Panc1 (cell line): ENCODE measurements at regions not wholly inside any gene's neighbourhood (a gene's known extent, or its start where the extent isn't known, plus 50 kb on each side); places are given as distances from the start of the nearest gene placed in this dataset.

Source experiments
- ATAC-seq: fragments of 200-7000 bp; cut with Tn5 transposase; 2 replicates; pipeline ENCODE4 v1.9.1; 2020; ENCODE audit warnings: mild to moderate bottlenecking, moderate library complexity
- BruUV-seq: library from RNA; stranded (reverse); fragments of 400-500 nt; replicated peaks from 2 replicates; lab custom pipeline; 2021; lab: Mats Ljungman, UMichigan
- CTCF ChIA-PET: fragments of 300-600 bp; sonication (Branson Sonifier 250); formaldehyde crosslinking; loops from one replicate; lab custom pipeline; 2022; ENCODE audit warnings: antibody characterized with exemption; lab: Charles Lee
- POLR2A ChIA-PET: fragments of 300-600 bp; sonication (Branson Sonifier 250); formaldehyde crosslinking; loops from one replicate; lab custom pipeline; 2022; ENCODE audit warnings: antibody characterized with exemption; lab: Charles Lee
- DNase-seq: peaks from one replicate; pipeline ENCODE4 v3.0.0-alpha.2; 2010; ENCODE audit warnings: low read depth, low spot score
- H3K27ac ChIP-seq: 2 replicates; pipeline ENCODE4 v1.5.1; 2011; ENCODE audit warnings: mild to moderate bottlenecking, low read length, inconsistent platforms
- H3K27me3 ChIP-seq: fragments of 200-500 bp; sonication (Bioruptor generic); 2 replicates; pipeline ENCODE4 v1.6.0; 2014; ENCODE audit warnings: low read length, inconsistent platforms; ENCODE audit not compliant: control insufficient read depth, insufficient read depth
- H3K36me3 ChIP-seq: fragments of 200-500 bp; sonication (Bioruptor generic); 2 replicates; pipeline ENCODE4 v1.5.1; 2014; ENCODE audit warnings: inconsistent platforms, mild to moderate bottlenecking, low read length, moderate library complexity; ENCODE audit not compliant: control insufficient read depth, insufficient read depth
- H3K4me1 ChIP-seq: 2 replicates; pipeline ENCODE4 v1.5.1; 2011; ENCODE audit warnings: inconsistent platforms, mild to moderate bottlenecking, low read length, moderate library complexity; ENCODE audit not compliant: control insufficient read depth, insufficient read depth
- H3K4me3 ChIP-seq, 2 experiments: 2 replicates each; pipeline ENCODE4 v1.5.1; 2011 to 2012; ENCODE audit warnings: low read depth in 2 of 2, low read length in 2 of 2, mild to moderate bottlenecking in 2 of 2, inconsistent platforms in 1 of 2, moderate library complexity in 1 of 2
- H3K9me3 ChIP-seq: fragments of 200-500 bp; sonication (Bioruptor generic); 2 replicates; pipeline ENCODE4 v1.5.1; 2014; ENCODE audit warnings: low read depth, mild to moderate bottlenecking, inconsistent platforms, low read length, moderate library complexity; ENCODE audit not compliant: control insufficient read depth, insufficient read depth
- POLR2AphosphoS5 ChIP-seq: IDR thresholded peaks from 2 replicates; pipeline ENCODE4 v1.6.1; 2012; ENCODE audit warnings: mild to moderate bottlenecking, low read depth, low read length, moderate library complexity
- SIN3A ChIP-seq: IDR thresholded peaks from 2 replicates; pipeline ENCODE4 v1.6.1; 2012; ENCODE audit warnings: low read depth, mild to moderate bottlenecking, low read length, moderate library complexity, borderline replicate concordance; ENCODE audit not compliant: insufficient read depth
- TCF7L2 ChIP-seq: IDR thresholded peaks from 2 replicates; pipeline ENCODE4 v1.6.1; 2011; ENCODE audit warnings: mild to moderate bottlenecking, low read depth, low read length, inconsistent platforms
- in situ Hi-C: cut with HindIII; loops from 2 replicates; pipeline ENCODE4 v1.10.0; 2016; ENCODE audit warnings: low sequenced_read_pairs, low pct_unique_long_range_greater_than_20kb
- intact Hi-C: fragments of 100-400 bp; cut with micrococcal nuclease; formaldehyde crosslinking; loops from one replicate; pipeline ENCODE4 v1.10.0; 2022; ENCODE audit not compliant: unreplicated experiment
- TF ChIP-seq, protein P1 (sequence below), 2 experiments: IDR thresholded peaks; 2 replicates each; pipeline ENCODE4 v1.6.1; 2011 to 2012; ENCODE audit warnings: low read depth in 2 of 2, control low read depth in 1 of 2, low read length in 1 of 2, mild to moderate bottlenecking in 1 of 2, moderate library complexity in 1 of 2; ENCODE audit not compliant: insufficient read depth in 1 of 2
- TF ChIP-seq, protein P2 (sequence below): fragments of 450-650 bp; IDR thresholded peaks from 2 replicates; pipeline ENCODE4 v1.5.1; 2017; ENCODE audit warnings: mild to moderate bottlenecking

DNA sequence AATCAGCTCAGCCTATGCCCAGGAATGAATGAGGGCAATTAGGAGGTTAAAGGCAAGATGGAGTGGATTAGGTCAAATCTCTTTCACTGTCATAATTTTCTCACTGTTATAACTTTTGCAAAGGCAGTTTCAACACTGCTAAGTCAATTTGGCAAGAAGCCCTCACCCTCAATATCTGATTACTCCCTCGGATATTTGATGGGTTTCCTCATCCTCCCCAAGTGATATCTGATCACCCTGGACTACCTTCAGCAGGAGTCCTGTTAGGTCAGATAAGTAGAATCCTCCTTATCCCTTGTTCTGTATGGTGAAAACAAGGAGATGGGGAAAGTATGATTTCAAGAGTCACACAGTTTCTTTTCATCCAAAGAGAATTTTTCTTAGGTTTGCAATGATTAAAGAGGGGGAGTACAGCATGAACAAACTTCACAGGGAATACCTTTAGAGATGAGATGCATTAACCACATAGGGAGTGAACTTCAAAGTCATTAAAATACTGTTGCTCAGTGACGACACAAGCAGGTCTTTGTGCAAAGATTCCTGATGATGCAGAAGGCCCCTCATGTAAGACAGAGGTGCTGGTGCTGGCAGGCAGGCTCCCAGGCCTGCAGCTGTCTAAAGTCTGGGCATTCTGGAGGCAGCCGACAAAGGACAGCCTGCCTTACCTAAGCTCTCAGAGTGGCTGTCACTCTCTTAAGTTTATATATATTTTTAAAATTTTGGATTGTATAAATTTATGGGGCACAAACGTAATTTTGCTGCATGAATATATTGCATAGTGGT, 75.4 kb upstream of the POM121L12 start:
- TF ChIP-seq, protein P1, sequence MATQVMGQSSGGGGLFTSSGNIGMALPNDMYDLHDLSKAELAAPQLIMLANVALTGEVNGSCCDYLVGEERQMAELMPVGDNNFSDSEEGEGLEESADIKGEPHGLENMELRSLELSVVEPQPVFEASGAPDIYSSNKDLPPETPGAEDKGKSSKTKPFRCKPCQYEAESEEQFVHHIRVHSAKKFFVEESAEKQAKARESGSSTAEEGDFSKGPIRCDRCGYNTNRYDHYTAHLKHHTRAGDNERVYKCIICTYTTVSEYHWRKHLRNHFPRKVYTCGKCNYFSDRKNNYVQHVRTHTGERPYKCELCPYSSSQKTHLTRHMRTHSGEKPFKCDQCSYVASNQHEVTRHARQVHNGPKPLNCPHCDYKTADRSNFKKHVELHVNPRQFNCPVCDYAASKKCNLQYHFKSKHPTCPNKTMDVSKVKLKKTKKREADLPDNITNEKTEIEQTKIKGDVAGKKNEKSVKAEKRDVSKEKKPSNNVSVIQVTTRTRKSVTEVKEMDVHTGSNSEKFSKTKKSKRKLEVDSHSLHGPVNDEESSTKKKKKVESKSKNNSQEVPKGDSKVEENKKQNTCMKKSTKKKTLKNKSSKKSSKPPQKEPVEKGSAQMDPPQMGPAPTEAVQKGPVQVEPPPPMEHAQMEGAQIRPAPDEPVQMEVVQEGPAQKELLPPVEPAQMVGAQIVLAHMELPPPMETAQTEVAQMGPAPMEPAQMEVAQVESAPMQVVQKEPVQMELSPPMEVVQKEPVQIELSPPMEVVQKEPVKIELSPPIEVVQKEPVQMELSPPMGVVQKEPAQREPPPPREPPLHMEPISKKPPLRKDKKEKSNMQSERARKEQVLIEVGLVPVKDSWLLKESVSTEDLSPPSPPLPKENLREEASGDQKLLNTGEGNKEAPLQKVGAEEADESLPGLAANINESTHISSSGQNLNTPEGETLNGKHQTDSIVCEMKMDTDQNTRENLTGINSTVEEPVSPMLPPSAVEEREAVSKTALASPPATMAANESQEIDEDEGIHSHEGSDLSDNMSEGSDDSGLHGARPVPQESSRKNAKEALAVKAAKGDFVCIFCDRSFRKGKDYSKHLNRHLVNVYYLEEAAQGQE (IDR thresholded peaks at IDR 0.05; ENCODE audit: insufficient read depth in 1 of 2, low read depth in 2 of 2, low read length in 1 of 2) = no peak
- TF ChIP-seq, protein P2, sequence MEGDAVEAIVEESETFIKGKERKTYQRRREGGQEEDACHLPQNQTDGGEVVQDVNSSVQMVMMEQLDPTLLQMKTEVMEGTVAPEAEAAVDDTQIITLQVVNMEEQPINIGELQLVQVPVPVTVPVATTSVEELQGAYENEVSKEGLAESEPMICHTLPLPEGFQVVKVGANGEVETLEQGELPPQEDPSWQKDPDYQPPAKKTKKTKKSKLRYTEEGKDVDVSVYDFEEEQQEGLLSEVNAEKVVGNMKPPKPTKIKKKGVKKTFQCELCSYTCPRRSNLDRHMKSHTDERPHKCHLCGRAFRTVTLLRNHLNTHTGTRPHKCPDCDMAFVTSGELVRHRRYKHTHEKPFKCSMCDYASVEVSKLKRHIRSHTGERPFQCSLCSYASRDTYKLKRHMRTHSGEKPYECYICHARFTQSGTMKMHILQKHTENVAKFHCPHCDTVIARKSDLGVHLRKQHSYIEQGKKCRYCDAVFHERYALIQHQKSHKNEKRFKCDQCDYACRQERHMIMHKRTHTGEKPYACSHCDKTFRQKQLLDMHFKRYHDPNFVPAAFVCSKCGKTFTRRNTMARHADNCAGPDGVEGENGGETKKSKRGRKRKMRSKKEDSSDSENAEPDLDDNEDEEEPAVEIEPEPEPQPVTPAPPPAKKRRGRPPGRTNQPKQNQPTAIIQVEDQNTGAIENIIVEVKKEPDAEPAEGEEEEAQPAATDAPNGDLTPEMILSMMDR = no peak
- no peak for TF ChIP-seq TCF7L2
- TF ChIP-seq SIN3A = no peak
- TF ChIP-seq POLR2AphosphoS5 = no peak
- intact Hi-C loops (loop anchor here (10.0 kb wide), 1 partner anchor 55 kb away; no protein-coding TSS in a partner anchor), in situ Hi-C loops (no loop called here)
- POLR2A ChIA-PET = no interaction called here
- Histone ChIP-seq H3K27ac (no peak overlapping the region), H3K27me3 (no peaks in the 10 kb centered on the region), H3K4me3 (no peak overlapping the region), H3K9me3 (no peaks in the 10 kb centered on the region), H3K36me3 (no peaks in the 10 kb centered on the region), H3K4me1 (no peaks in the 10 kb centered on the region)
- ATAC-seq (no peak), DNase-seq (no peak)
- CTCF ChIA-PET = no interaction called here
- BruUV-seq = no TSS peak

DNA sequence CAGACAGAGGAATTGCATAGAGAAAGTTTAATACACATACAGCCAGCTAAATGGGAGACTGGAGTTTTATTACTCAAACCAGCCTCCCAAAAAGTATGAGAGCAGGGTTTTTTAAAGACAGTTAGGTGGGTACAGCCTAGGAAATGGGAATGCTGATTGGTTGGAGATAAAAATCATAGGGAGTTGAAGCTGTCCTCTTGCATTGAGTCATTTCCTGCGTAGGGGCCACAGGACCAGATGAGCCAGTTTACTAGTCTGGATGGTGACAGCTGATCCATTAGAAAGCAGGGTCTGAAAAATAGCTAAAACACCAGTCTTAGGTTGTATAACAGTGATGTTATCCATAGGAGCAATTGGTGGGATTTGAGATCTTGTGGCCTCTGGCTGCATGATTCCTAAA, 76.1 kb upstream of the POM121L12 start:
- CTCF ChIA-PET = no interaction called here
- POLR2A ChIA-PET = no interaction called here
- Histone ChIP-seq H3K9me3 (no peaks in the 10 kb centered on the region), H3K4me1 (no peaks in the 10 kb centered on the region), H3K36me3 (no peaks in the 10 kb centered on the region), H3K4me3 (no peak overlapping the region), H3K27ac (no peak overlapping the region), H3K27me3 (no peaks in the 10 kb centered on the region)
- ATAC-seq (no peak), DNase-seq (no peak)
- in situ Hi-C loops = no loop called here
- TF ChIP-seq, protein P2 = no peak
- TF ChIP-seq TCF7L2 (no peak), SIN3A (no peak), POLR2AphosphoS5 (no peak)
- TF ChIP-seq, protein P1 (IDR thresholded peaks at IDR 0.05; ENCODE audit: insufficient read depth in 1 of 2, low read depth in 2 of 2, low read length in 1 of 2) = no peak
- no TSS peak for BruUV-seq
- intact Hi-C loops = loop anchor here (10.0 kb wide), 1 partner anchor 55 kb away; no protein-coding TSS in a partner anchor
